B cell (primary cell): ENCODE measurements at regions not wholly inside any gene's neighbourhood (a gene's known extent, or its start where the extent isn't known, plus 50 kb on each side); places are given as distances from the start of the nearest gene placed in this dataset.

Source experiments
- EZH2 ChIP-seq: IDR thresholded peaks from 2 replicates; pipeline ENCODE4 v1.6.1; 2012; ENCODE audit warnings: borderline replicate concordance, low read depth, mild to moderate bottlenecking, moderate library complexity, low read length; ENCODE audit not compliant: insufficient read depth, poor library complexity, severe bottlenecking
- TF ChIP-seq, protein P1 (sequence below): fragments of 200-600 bp; IDR thresholded peaks from one replicate; pipeline ENCODE4 v1.8.0; 2022; ENCODE audit warnings: antibody characterized with exemption, mild to moderate bottlenecking

DNA sequence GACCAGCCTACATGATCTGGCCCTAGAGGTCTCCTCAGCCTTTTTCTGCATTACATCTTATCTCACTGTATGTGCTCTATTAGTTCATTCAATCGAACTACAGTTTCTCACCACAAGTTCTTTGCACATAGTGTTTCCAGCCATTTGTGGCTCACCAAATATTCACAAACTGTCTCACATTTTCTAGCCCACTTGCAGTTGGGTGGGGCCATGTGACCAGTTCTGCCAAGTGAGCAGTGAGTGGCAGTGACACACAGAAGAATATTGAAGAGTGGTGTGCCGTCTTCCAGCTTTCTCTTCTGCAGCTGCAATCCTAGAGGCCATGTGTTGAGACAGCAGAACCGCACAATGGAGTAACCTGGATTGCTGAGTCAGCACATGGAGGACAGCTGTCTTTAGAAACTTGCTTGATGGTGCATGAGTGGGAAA is 103.2 kb upstream of the ZNF644 start:
- TF ChIP-seq, protein P1, sequence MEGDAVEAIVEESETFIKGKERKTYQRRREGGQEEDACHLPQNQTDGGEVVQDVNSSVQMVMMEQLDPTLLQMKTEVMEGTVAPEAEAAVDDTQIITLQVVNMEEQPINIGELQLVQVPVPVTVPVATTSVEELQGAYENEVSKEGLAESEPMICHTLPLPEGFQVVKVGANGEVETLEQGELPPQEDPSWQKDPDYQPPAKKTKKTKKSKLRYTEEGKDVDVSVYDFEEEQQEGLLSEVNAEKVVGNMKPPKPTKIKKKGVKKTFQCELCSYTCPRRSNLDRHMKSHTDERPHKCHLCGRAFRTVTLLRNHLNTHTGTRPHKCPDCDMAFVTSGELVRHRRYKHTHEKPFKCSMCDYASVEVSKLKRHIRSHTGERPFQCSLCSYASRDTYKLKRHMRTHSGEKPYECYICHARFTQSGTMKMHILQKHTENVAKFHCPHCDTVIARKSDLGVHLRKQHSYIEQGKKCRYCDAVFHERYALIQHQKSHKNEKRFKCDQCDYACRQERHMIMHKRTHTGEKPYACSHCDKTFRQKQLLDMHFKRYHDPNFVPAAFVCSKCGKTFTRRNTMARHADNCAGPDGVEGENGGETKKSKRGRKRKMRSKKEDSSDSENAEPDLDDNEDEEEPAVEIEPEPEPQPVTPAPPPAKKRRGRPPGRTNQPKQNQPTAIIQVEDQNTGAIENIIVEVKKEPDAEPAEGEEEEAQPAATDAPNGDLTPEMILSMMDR, result no peak
- no peak for TF ChIP-seq EZH2
